Naive B cell (primary cell): ENCODE measurements at regions not wholly inside any gene's neighbourhood (a gene's known extent, or its start where the extent isn't known, plus 50 kb on each side); places are given as distances from the start of the nearest gene placed in this dataset.
A peak's percentile ranks its signal among the peaks of the same experiment; 100 is the strongest.
"Not testable (repeated sequence)": the region's sequence is repeated elsewhere in the genome, so short reads cannot be mapped to it uniquely, and the experiment has no call there.

Experiments used
- ATAC-seq, 2 donors: fragments of 150-1000 bp; cut with Tn5 transposase; 2 replicates each; pipeline ENCODE4 v1.10.0; 2021; ENCODE audit warnings: low read depth in 2 of 2, mild to moderate bottlenecking in 2 of 2, moderate library complexity in 2 of 2
- DNase-seq: peaks from one replicate; pipeline ENCODE4 v3.0.0; 2022
- H3K27ac Mint-ChIP-seq, 6 donors: one replicate each; pipeline ENCODE4 v1.8.0; 2020 to 2022; ENCODE audit warnings: mild to moderate bottlenecking in 6 of 6, mixed read lengths in 6 of 6, moderate library complexity in 5 of 6, inconsistent platforms in 2 of 6
- H3K27me3 Mint-ChIP-seq, 3 donors: one replicate each; pipeline ENCODE4 v1.8.0; 2021 to 2022; ENCODE audit warnings: mixed read lengths in 3 of 3, mild to moderate bottlenecking in 1 of 3
- H3K36me3 Mint-ChIP-seq, 2 donors: one replicate each; pipeline ENCODE4 v1.8.0; 2020 to 2022; ENCODE audit warnings: mixed read lengths in 2 of 2, inconsistent platforms in 1 of 2, mild to moderate bottlenecking in 1 of 2
- H3K4me1 Mint-ChIP-seq, 3 donors: one replicate each; pipeline ENCODE4 v1.8.0; 2020 to 2022; ENCODE audit warnings: mixed read lengths in 3 of 3, inconsistent platforms in 1 of 3, mild to moderate bottlenecking in 1 of 3, moderate library complexity in 1 of 3
- H3K4me3 Mint-ChIP-seq, 8 donors: one replicate each; pipeline ENCODE4 v1.8.0; 2020 to 2022; ENCODE audit warnings: mild to moderate bottlenecking in 8 of 8, mixed read lengths in 8 of 8, moderate library complexity in 8 of 8, inconsistent platforms in 2 of 8
- H3K9me3 Mint-ChIP-seq, 7 donors: one replicate each; pipeline ENCODE4 v1.8.0; 2020 to 2022; ENCODE audit warnings: mixed read lengths in 7 of 7, mild to moderate bottlenecking in 5 of 7, inconsistent platforms in 2 of 7, moderate library complexity in 1 of 7

GRCh38 chr6:62819640-62820039 lies 391.6 kb upstream of the FKBP1C start:
- Mint-ChIP-seq H3K9me3 (peaks cover 0 to 19% (median 12%) of the 10 kb centered on the region in 7 donors), H3K4me1 (no peaks in the 10 kb centered on the region), H3K4me3 (no peak overlapping the region), H3K36me3 (no peaks in the 10 kb centered on the region), H3K27me3 (no peaks in the 10 kb centered on the region), H3K27ac (no peak overlapping the region)
- DNase-seq (no peak), ATAC-seq (no peak)

GRCh38 chr6:62808565-62809293 lies 402.5 kb upstream of the FKBP1C start:
- no peaks in the 10 kb centered on the region for H3K27me3 Mint-ChIP-seq
- no peak for DNase-seq
- H3K4me3 Mint-ChIP-seq = no peak overlapping the region
- no peaks in the 10 kb centered on the region for H3K36me3 Mint-ChIP-seq
- ATAC-seq = no peak
- no peaks in the 10 kb centered on the region for H3K9me3 Mint-ChIP-seq
- H3K27ac Mint-ChIP-seq = no peak overlapping the region
- H3K4me1 Mint-ChIP-seq = no peaks in the 10 kb centered on the region

GRCh38 chr6:62805431-62805830 lies 405.8 kb upstream of the FKBP1C start:
- H3K27ac Mint-ChIP-seq = no peak overlapping the region
- peaks cover 0 to 10% (median 0%) of the 10 kb centered on the region in 3 donors for H3K27me3 Mint-ChIP-seq
- peaks cover 0 to 8% (median 0%) of the 10 kb centered on the region in 7 donors for H3K9me3 Mint-ChIP-seq
- H3K36me3 Mint-ChIP-seq = no peaks in the 10 kb centered on the region
- H3K4me3 Mint-ChIP-seq = no peak overlapping the region
- ATAC-seq (no peak), DNase-seq (no peak)
- no peaks in the 10 kb centered on the region for H3K4me1 Mint-ChIP-seq

GRCh38 chr6:62803094-62803493 lies 408.2 kb upstream of the FKBP1C start:
- no peak for ATAC-seq
- Mint-ChIP-seq H3K27me3 (peaks cover 0 to 10% (median 0%) of the 10 kb centered on the region in 3 donors), H3K27ac (no peak overlapping the region), H3K4me3 (no peak overlapping the region), H3K9me3 (peaks cover 0 to 8% (median 0%) of the 10 kb centered on the region in 7 donors), H3K36me3 (no peaks in the 10 kb centered on the region), H3K4me1 (no peaks in the 10 kb centered on the region)
- DNase-seq = no peak

GRCh38 chr6:62797190-62797589 lies 414.1 kb upstream of the FKBP1C start:
- Mint-ChIP-seq H3K36me3 (peaks cover 0 to 7% of the 10 kb centered on the region in 2 donors), H3K4me1 (no peaks in the 10 kb centered on the region), H3K4me3 (no peak overlapping the region), H3K27ac (no peak overlapping the region), H3K27me3 (peaks cover 0 to 3% (median 0%) of the 10 kb centered on the region in 3 donors), H3K9me3 (peaks cover 0 to 12% (median 5%) of the 10 kb centered on the region in 7 donors)
- ATAC-seq = no peak
- no peak for DNase-seq

- Mint-ChIP-seq H3K4me3 (no peak overlapping the region), H3K9me3 (no peaks in the 10 kb centered on the region), H3K4me1 (no peaks in the 10 kb centered on the region), H3K36me3 (no peaks in the 10 kb centered on the region), H3K27me3 (no peaks in the 10 kb centered on the region), H3K27ac (no peak overlapping the region)
- DNase-seq (peak; percentile 21), ATAC-seq (no peak)
These were observed 435.7 kb upstream of the FKBP1C start for GRCh38 chr6:62775427-62776022.

- not testable (repeated sequence) for H3K36me3 Mint-ChIP-seq, DNase-seq, H3K4me3 Mint-ChIP-seq
These were observed 445.1 kb upstream of the FKBP1C start for GRCh38 chr6:62766174-62766573.

GRCh38 chr6:62764841-62765240 lies 446.4 kb upstream of the FKBP1C start:
- ATAC-seq (no peak), DNase-seq (no peak)
- H3K27me3 Mint-ChIP-seq = no peaks in the 10 kb centered on the region
- no peaks in the 10 kb centered on the region for H3K9me3 Mint-ChIP-seq
- no peak overlapping the region for H3K4me3 Mint-ChIP-seq
- H3K27ac Mint-ChIP-seq = no peak overlapping the region
- no peaks in the 10 kb centered on the region for H3K36me3 Mint-ChIP-seq
- no peaks in the 10 kb centered on the region for H3K4me1 Mint-ChIP-seq

More at GRCh38 chr6:62766174-62766573, 445.1 kb upstream of the FKBP1C start:
- not testable (repeated sequence) for H3K4me1 Mint-ChIP-seq, ATAC-seq, H3K27me3 Mint-ChIP-seq, H3K9me3 Mint-ChIP-seq, H3K27ac Mint-ChIP-seq

- no peak for DNase-seq
- H3K4me1 Mint-ChIP-seq = no peaks in the 10 kb centered on the region
- no peaks in the 10 kb centered on the region for H3K9me3 Mint-ChIP-seq
- no peak for ATAC-seq
- H3K36me3 Mint-ChIP-seq = no peaks in the 10 kb centered on the region
- no peak overlapping the region for H3K27ac Mint-ChIP-seq
- H3K27me3 Mint-ChIP-seq = no peaks in the 10 kb centered on the region
- H3K4me3 Mint-ChIP-seq = no peak overlapping the region
These were observed 447.9 kb upstream of the FKBP1C start for GRCh38 chr6:62763125-62763912.

GRCh38 chr6:62746968-62747367 lies 460.9 kb upstream of the KHDRBS2 start:
- peaks cover 0 to 4% (median 0%) of the 10 kb centered on the region in 7 donors for H3K9me3 Mint-ChIP-seq
- ATAC-seq = no peak
- no peak for DNase-seq
- no peak overlapping the region for H3K4me3 Mint-ChIP-seq
- H3K36me3 Mint-ChIP-seq = no peaks in the 10 kb centered on the region
- no peak overlapping the region for H3K27ac Mint-ChIP-seq
- H3K4me1 Mint-ChIP-seq = no peaks in the 10 kb centered on the region
- peaks cover 0 to 5% (median 0%) of the 10 kb centered on the region in 3 donors for H3K27me3 Mint-ChIP-seq

GRCh38 chr6:62746161-62746560 lies 460.1 kb upstream of the KHDRBS2 start:
- no peak overlapping the region for H3K4me3 Mint-ChIP-seq
- no peaks in the 10 kb centered on the region for H3K4me1 Mint-ChIP-seq
- H3K36me3 Mint-ChIP-seq = no peaks in the 10 kb centered on the region
- no peak for DNase-seq
- peak overlapping the region in 1 of 6 donors; percentile 66 for H3K27ac Mint-ChIP-seq
- peaks cover 0 to 4% (median 0%) of the 10 kb centered on the region in 7 donors for H3K9me3 Mint-ChIP-seq
- ATAC-seq = no peak
- peaks cover 0 to 5% (median 0%) of the 10 kb centered on the region in 3 donors for H3K27me3 Mint-ChIP-seq

- ATAC-seq (no peak), DNase-seq (no peak)
- no peaks in the 10 kb centered on the region for H3K36me3 Mint-ChIP-seq
- no peaks in the 10 kb centered on the region for H3K27me3 Mint-ChIP-seq
- H3K4me1 Mint-ChIP-seq = no peaks in the 10 kb centered on the region
- no peak overlapping the region for H3K4me3 Mint-ChIP-seq
- no peak overlapping the region for H3K27ac Mint-ChIP-seq
- peaks cover 0 to 12% (median 4%) of the 10 kb centered on the region in 7 donors for H3K9me3 Mint-ChIP-seq
These were observed 454.6 kb upstream of the KHDRBS2 start for GRCh38 chr6:62740596-62740995.

- peaks cover 0 to 12% (median 4%) of the 10 kb centered on the region in 7 donors for H3K9me3 Mint-ChIP-seq
- no peaks in the 10 kb centered on the region for H3K36me3 Mint-ChIP-seq
- H3K27ac Mint-ChIP-seq = no peak overlapping the region
- ATAC-seq = no peak
- H3K4me1 Mint-ChIP-seq = no peaks in the 10 kb centered on the region
- no peak overlapping the region for H3K4me3 Mint-ChIP-seq
- no peak for DNase-seq
- H3K27me3 Mint-ChIP-seq = no peaks in the 10 kb centered on the region
These were observed 454.1 kb upstream of the KHDRBS2 start for GRCh38 chr6:62740171-62740570.

GRCh38 chr6:62737792-62738191 lies 451.8 kb upstream of the KHDRBS2 start:
- H3K4me1 Mint-ChIP-seq = no peaks in the 10 kb centered on the region
- ATAC-seq (no peak), DNase-seq (no peak)
- H3K4me3 Mint-ChIP-seq = no peak overlapping the region
- H3K36me3 Mint-ChIP-seq = no peaks in the 10 kb centered on the region
- H3K27ac Mint-ChIP-seq = no peak overlapping the region
- H3K27me3 Mint-ChIP-seq = no peaks in the 10 kb centered on the region
- H3K9me3 Mint-ChIP-seq = peaks cover 0 to 12% (median 4%) of the 10 kb centered on the region in 7 donors
